WI38 (cell line): ENCODE measurements at regions not wholly inside any gene's neighbourhood (a gene's known extent, or its start where the extent isn't known, plus 50 kb on each side); places are given as distances from the start of the nearest gene placed in this dataset.

ENCODE experiments used
- H3K4me3 ChIP-seq: 2 replicates; pipeline ENCODE4 v1.5.1; 2011; ENCODE audit warnings: low read depth, mild to moderate bottlenecking, control low read depth, low read length
- CTCF ChIP-seq: IDR thresholded peaks from 2 replicates; pipeline ENCODE4 v1.5.1; 2012; ENCODE audit warnings: low read depth, mild to moderate bottlenecking, control low read depth, low read length

GRCh38 chr1:55367273-55367672 lies 152.1 kb upstream of the USP24 start:
- H3K4me3 ChIP-seq = no peak overlapping the region
- TF ChIP-seq CTCF = no peak

- no peak for TF ChIP-seq CTCF
- no peak overlapping the region for H3K4me3 ChIP-seq
Measured at GRCh38 chr1:55364216-55364615, 149.1 kb upstream of the USP24 start.

GRCh38 chr1:55363268-55363667 lies 148.1 kb upstream of the USP24 start:
- H3K4me3 ChIP-seq = no peak overlapping the region
- no peak for TF ChIP-seq CTCF

- no peak for TF ChIP-seq CTCF
- H3K4me3 ChIP-seq = no peak overlapping the region
Measured at GRCh38 chr1:55362558-55362957, 147.4 kb upstream of the USP24 start.

GRCh38 chr1:55359611-55360010 lies 144.4 kb upstream of the USP24 start:
- H3K4me3 ChIP-seq = no peak overlapping the region
- no peak for TF ChIP-seq CTCF

- TF ChIP-seq CTCF = no peak
- no peak overlapping the region for H3K4me3 ChIP-seq
Measured at GRCh38 chr1:55358581-55358980, 143.4 kb upstream of the USP24 start.

- TF ChIP-seq CTCF = no peak
- no peak overlapping the region for H3K4me3 ChIP-seq
Measured at GRCh38 chr1:55355549-55355948, 140.4 kb upstream of the USP24 start.
